ENCODE measurements at regions not wholly inside any gene's neighbourhood (a gene's known extent, or its start where the extent isn't known, plus 50 kb on each side); places are given as distances from the start of the nearest gene placed in this dataset.

DNA sequence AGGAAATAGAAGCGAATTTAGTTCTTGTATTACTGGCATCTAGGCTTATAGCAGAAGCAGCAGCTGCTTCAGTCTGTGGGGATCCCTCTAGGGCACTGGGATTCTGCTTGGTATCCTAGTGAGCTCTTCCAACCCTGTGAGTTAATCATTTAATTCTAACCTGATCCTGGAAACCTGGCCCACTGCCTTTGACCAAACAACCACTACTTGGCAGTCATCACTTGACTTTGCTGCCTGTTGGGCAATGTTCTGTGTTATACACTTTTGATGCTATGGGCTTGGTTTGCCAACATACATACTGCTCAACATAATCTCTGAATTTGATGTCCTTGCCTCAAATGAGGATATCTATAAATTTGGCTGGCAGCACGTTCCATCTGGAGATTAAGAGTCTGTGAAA lies 813.4 kb downstream of the ANKRD7 start:
- TF ChIP-seq, protein P1, sequence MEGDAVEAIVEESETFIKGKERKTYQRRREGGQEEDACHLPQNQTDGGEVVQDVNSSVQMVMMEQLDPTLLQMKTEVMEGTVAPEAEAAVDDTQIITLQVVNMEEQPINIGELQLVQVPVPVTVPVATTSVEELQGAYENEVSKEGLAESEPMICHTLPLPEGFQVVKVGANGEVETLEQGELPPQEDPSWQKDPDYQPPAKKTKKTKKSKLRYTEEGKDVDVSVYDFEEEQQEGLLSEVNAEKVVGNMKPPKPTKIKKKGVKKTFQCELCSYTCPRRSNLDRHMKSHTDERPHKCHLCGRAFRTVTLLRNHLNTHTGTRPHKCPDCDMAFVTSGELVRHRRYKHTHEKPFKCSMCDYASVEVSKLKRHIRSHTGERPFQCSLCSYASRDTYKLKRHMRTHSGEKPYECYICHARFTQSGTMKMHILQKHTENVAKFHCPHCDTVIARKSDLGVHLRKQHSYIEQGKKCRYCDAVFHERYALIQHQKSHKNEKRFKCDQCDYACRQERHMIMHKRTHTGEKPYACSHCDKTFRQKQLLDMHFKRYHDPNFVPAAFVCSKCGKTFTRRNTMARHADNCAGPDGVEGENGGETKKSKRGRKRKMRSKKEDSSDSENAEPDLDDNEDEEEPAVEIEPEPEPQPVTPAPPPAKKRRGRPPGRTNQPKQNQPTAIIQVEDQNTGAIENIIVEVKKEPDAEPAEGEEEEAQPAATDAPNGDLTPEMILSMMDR (IDR thresholded peaks at IDR 0.05; ENCODE audit: insufficient read depth, low read length), result no peak
- TF ChIP-seq GABPA (IDR thresholded peaks at IDR 0.05; ENCODE audit: low read depth) (no peak), REST (IDR thresholded peaks at IDR 0.05; ENCODE audit: insufficient replicate concordance, low read depth) (no peak), POLR2AphosphoS5 (IDR thresholded peaks at IDR 0.05; ENCODE audit: low read depth) (no peak), SPI1 (IDR thresholded peaks at IDR 0.05; ENCODE audit: borderline replicate concordance, low read depth) (no peak)
